ENCODE measurements at regions not wholly inside any gene's neighbourhood (a gene's known extent, or its start where the extent isn't known, plus 50 kb on each side); places are given as distances from the start of the nearest gene placed in this dataset.

DNA sequence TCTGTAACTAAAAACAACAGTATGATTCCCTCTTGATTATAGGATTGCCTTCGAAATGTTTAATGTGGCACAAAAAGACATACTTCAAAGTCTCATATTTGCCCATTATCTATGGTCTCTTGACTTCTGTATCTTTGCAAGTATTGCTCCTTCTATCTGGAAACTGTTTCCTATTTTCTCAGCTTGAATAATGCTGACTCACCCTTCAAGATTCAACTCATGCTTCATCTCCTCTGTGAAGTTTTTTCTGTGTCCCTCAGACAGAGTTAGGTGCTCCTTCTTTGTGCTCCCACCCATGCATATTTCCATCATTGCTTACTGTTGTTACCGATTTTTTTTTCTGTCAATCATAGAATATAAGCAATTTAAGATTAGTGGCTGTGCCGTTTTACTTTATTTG lies 192.8 kb upstream of the ROBO1 start:
- TF ChIP-seq, protein P1, sequence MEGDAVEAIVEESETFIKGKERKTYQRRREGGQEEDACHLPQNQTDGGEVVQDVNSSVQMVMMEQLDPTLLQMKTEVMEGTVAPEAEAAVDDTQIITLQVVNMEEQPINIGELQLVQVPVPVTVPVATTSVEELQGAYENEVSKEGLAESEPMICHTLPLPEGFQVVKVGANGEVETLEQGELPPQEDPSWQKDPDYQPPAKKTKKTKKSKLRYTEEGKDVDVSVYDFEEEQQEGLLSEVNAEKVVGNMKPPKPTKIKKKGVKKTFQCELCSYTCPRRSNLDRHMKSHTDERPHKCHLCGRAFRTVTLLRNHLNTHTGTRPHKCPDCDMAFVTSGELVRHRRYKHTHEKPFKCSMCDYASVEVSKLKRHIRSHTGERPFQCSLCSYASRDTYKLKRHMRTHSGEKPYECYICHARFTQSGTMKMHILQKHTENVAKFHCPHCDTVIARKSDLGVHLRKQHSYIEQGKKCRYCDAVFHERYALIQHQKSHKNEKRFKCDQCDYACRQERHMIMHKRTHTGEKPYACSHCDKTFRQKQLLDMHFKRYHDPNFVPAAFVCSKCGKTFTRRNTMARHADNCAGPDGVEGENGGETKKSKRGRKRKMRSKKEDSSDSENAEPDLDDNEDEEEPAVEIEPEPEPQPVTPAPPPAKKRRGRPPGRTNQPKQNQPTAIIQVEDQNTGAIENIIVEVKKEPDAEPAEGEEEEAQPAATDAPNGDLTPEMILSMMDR (IDR thresholded peaks at IDR 0.05), result no peak
- TF ChIP-seq POLR2A (IDR thresholded peaks at IDR 0.05), result no peak

Data from esophagus squamous epithelium (tissue), 4 donors.